Smooth muscle cell (in vitro differentiated cells): ENCODE measurements at regions not wholly inside any gene's neighbourhood (a gene's known extent, or its start where the extent isn't known, plus 50 kb on each side); places are given as distances from the start of the nearest gene placed in this dataset.

ENCODE experiments used
- DNase-seq: peaks from one replicate; lab custom pipeline; 2025; ENCODE audit not compliant: unreplicated experiment; lab: John Stamatoyannopoulos, UW
- H2AFZ ChIP-seq: fragments of 200-600 bp; sonication (generic); 2 replicates; pipeline ENCODE4 v1.6.0; 2016; ENCODE audit warnings: antibody characterized with exemption, low read depth, mild to moderate bottlenecking
- H3F3A ChIP-seq: fragments of 200-600 bp; sonication (generic); 2 replicates; pipeline ENCODE4 v1.6.0; 2017; ENCODE audit warnings: antibody characterized with exemption, low read depth
- H3K27ac ChIP-seq: fragments of 200-600 bp; sonication (generic); 2 replicates; pipeline ENCODE4 v1.5.1; 2016; ENCODE audit warnings: low read depth, mild to moderate bottlenecking
- H3K27me3 ChIP-seq: fragments of 200-600 bp; sonication (generic); 2 replicates; pipeline ENCODE4 v1.6.1; 2016; ENCODE audit warnings: low read depth, mild to moderate bottlenecking
- H3K36me3 ChIP-seq: fragments of 200-600 bp; sonication (generic); 2 replicates; pipeline ENCODE4 v1.5.1; 2016; ENCODE audit warnings: low read depth
- H3K4me1 ChIP-seq: fragments of 200-600 bp; sonication (generic); 2 replicates; pipeline ENCODE4 v1.5.1; 2016; ENCODE audit warnings: low read depth
- H3K4me2 ChIP-seq: fragments of 200-600 bp; sonication (generic); 2 replicates; pipeline ENCODE4 v1.6.0; 2016; ENCODE audit warnings: mild to moderate bottlenecking
- H3K4me3 ChIP-seq: fragments of 200-600 bp; sonication (generic); 2 replicates; pipeline ENCODE4 v1.5.1; 2016; ENCODE audit warnings: mild to moderate bottlenecking
- H3K79me2 ChIP-seq: fragments of 200-600 bp; sonication (generic); 2 replicates; pipeline ENCODE4 v1.6.0; 2016; ENCODE audit warnings: low read depth, mild to moderate bottlenecking
- H3K9ac ChIP-seq: fragments of 200-600 bp; sonication (generic); 2 replicates; pipeline ENCODE4 v1.6.0; 2016; ENCODE audit warnings: low read depth
- H3K9me3 ChIP-seq: fragments of 200-600 bp; sonication (generic); replicated peaks from 2 replicates; pipeline ENCODE4 v1.5.1; 2016; ENCODE audit warnings: low read depth
- H4K20me1 ChIP-seq: fragments of 200-600 bp; sonication (generic); 2 replicates; pipeline ENCODE4 v1.6.0; 2016; ENCODE audit warnings: low read depth
- CTCF ChIP-seq: fragments of 200-600 bp; sonication (generic); IDR thresholded peaks from 2 replicates; pipeline ENCODE4 v1.5.1; 2017; ENCODE audit warnings: borderline replicate concordance, mild to moderate bottlenecking, antibody characterized with exemption; ENCODE audit not compliant: insufficient read depth, poor library complexity, severe bottlenecking
- WGBS: methylation state at CpG from one replicate; pipeline ENCODE4 v1.1.7; 2016; ENCODE audit warnings: low lambda C conversion rate; 5-methylcytosine and 5-hydroxymethylcytosine counted together

GRCh38 chr2:118558846-118559245 is 288.6 kb downstream of the EN1 start:
- Histone ChIP-seq H3K4me3 (no peak overlapping the region), H3F3A (no peaks in the 10 kb centered on the region), H2AFZ (no peak overlapping the region), H3K9me3 (no peaks in the 10 kb centered on the region), H3K9ac (no peak overlapping the region), H4K20me1 (no peaks in the 10 kb centered on the region), H3K79me2 (no peaks in the 10 kb centered on the region), H3K27me3 (peaks cover 2% of the 10 kb centered on the region), H3K4me2 (no peak overlapping the region), H3K4me1 (no peaks in the 10 kb centered on the region), H3K27ac (no peak overlapping the region), H3K36me3 (no peaks in the 10 kb centered on the region)
- WGBS, result 81% methylated on average over 1 of the region's 1 CpG
- DNase-seq, result no peak
- TF ChIP-seq CTCF, result no peak

- no peak for TF ChIP-seq CTCF
- no peak overlapping the region for H3K4me2 ChIP-seq
- H3F3A ChIP-seq, result no peaks in the 10 kb centered on the region
- no peaks in the 10 kb centered on the region for H3K9me3 ChIP-seq
- H3K27ac ChIP-seq, result no peak overlapping the region
- H3K9ac ChIP-seq, result no peak overlapping the region
- H3K27me3 ChIP-seq, result peaks cover 2% of the 10 kb centered on the region
- no peak overlapping the region for H3K4me3 ChIP-seq
- DNase-seq, result no peak
- H3K4me1 ChIP-seq, result no peaks in the 10 kb centered on the region
- no peaks in the 10 kb centered on the region for H3K36me3 ChIP-seq
- H3K79me2 ChIP-seq, result no peaks in the 10 kb centered on the region
- 83% methylated on average over 9 of the region's 9 CpGs for WGBS
- H2AFZ ChIP-seq, result no peak overlapping the region
- no peaks in the 10 kb centered on the region for H4K20me1 ChIP-seq
Measured at GRCh38 chr2:118557791-118558190, 289.7 kb downstream of the EN1 start.

- H3K27ac ChIP-seq, result no peak overlapping the region
- H4K20me1 ChIP-seq, result no peaks in the 10 kb centered on the region
- no peaks in the 10 kb centered on the region for H3K4me1 ChIP-seq
- no peak for DNase-seq
- H3K36me3 ChIP-seq, result no peaks in the 10 kb centered on the region
- H3K4me3 ChIP-seq, result no peak overlapping the region
- H2AFZ ChIP-seq, result no peak overlapping the region
- no peaks in the 10 kb centered on the region for H3F3A ChIP-seq
- no peaks in the 10 kb centered on the region for H3K9me3 ChIP-seq
- no peak overlapping the region for H3K4me2 ChIP-seq
- H3K27me3 ChIP-seq, result peaks cover 2% of the 10 kb centered on the region
- H3K9ac ChIP-seq, result no peak overlapping the region
- WGBS, result 97% methylated on average over 5 of the region's 5 CpGs
- no peak for TF ChIP-seq CTCF
- H3K79me2 ChIP-seq, result no peaks in the 10 kb centered on the region
Measured at GRCh38 chr2:118557016-118557415, 290.4 kb downstream of the EN1 start.

- Histone ChIP-seq H3F3A (no peaks in the 10 kb centered on the region), H3K4me3 (no peak overlapping the region), H3K9me3 (no peaks in the 10 kb centered on the region), H3K79me2 (no peaks in the 10 kb centered on the region), H3K27me3 (no peaks in the 10 kb centered on the region), H3K27ac (no peak overlapping the region), H3K9ac (no peak overlapping the region), H4K20me1 (no peaks in the 10 kb centered on the region), H3K36me3 (no peaks in the 10 kb centered on the region), H3K4me2 (no peak overlapping the region), H3K4me1 (no peaks in the 10 kb centered on the region), H2AFZ (no peak overlapping the region)
- peak; percentile 30 for TF ChIP-seq CTCF
- no peak for DNase-seq
- 90% methylated on average over 4 of the region's 4 CpGs for WGBS
Measured at GRCh38 chr2:118554616-118555015, 292.8 kb downstream of the EN1 start.
